H1 (cell line): ENCODE measurements at regions not wholly inside any gene's neighbourhood (a gene's known extent, or its start where the extent isn't known, plus 50 kb on each side); places are given as distances from the start of the nearest gene placed in this dataset.

Source experiments
- CTCF ChIA-PET: fragments of 300-600 bp; sonication (Branson Sonifier 250); formaldehyde crosslinking; loops from one replicate; lab custom pipeline; 2021; ENCODE audit not compliant: partially characterized antibody; lab: Charles Lee
- POLR2A ChIA-PET: fragments of 300-600 bp; sonication (Branson Sonifier 250); formaldehyde crosslinking; loops from one replicate; lab custom pipeline; 2021; ENCODE audit warnings: inconsistent platforms; ENCODE audit not compliant: partially characterized antibody; lab: Charles Lee
- DNase-seq, 2 experiments: peaks; one replicate each; pipeline versions ENCODE4 v3.0.0 to v3.0.0-alpha.2; 2010 to 2022; ENCODE audit warnings: low spot score in 2 of 2, low read depth in 1 of 2, mixed read lengths in 1 of 2
- FAIRE-seq: peaks from 2 replicates; lab custom pipeline; 2011; peaks lifted over from hg19 to GRCh38; lab: Jason Lieb, UNC
- H2AFZ ChIP-seq: 2 replicates; pipeline ENCODE4 v1.8.1; 2012; ENCODE audit warnings: low read length, inconsistent platforms
- H2AK5ac ChIP-seq: 2 replicates; pipeline ENCODE4 v1.6.1; 2013; ENCODE audit warnings: low read depth, low read length
- H2BK120ac ChIP-seq: replicated peaks from 2 replicates; pipeline ENCODE3; 2013; ENCODE audit warnings: low read depth, low read length, inconsistent platforms
- H2BK12ac ChIP-seq: 2 replicates; pipeline ENCODE4 v1.6.1; 2013; ENCODE audit warnings: low read depth, low read length
- H2BK15ac ChIP-seq: 2 replicates; pipeline ENCODE4 v1.6.1; 2013; ENCODE audit warnings: low read length
- H2BK20ac ChIP-seq: 2 replicates; pipeline ENCODE4 v1.6.1; 2013; ENCODE audit warnings: low read length
- H2BK5ac ChIP-seq: 2 replicates; pipeline ENCODE4 v1.6.1; 2013; ENCODE audit warnings: low read depth, low read length
- H3K14ac ChIP-seq: 2 replicates; pipeline ENCODE4 v1.6.1; 2013; ENCODE audit warnings: inconsistent platforms; ENCODE audit not compliant: insufficient read length
- H3K18ac ChIP-seq: 2 replicates; pipeline ENCODE4 v1.6.1; 2013; ENCODE audit warnings: low read length; ENCODE audit errors: extremely low read depth
- H3K23ac ChIP-seq: 2 replicates; pipeline ENCODE4 v1.6.1; 2013; ENCODE audit warnings: inconsistent platforms; ENCODE audit not compliant: insufficient read length
- H3K23me2 ChIP-seq: 2 replicates; pipeline ENCODE4 v1.6.1; 2013; ENCODE audit warnings: low read depth, low read length
- H3K27ac ChIP-seq: 2 replicates; pipeline ENCODE4 v1.6.1; 2011; ENCODE audit warnings: low read depth, low read length, inconsistent platforms
- H3K27me3 ChIP-seq, 4 experiments: replicated peaks in 1 of 4; 1 replicate in 1 of 4; 2 replicates in 3 of 4; pipeline versions ENCODE4 v1.6.1 to v1.8.1; 2011 to 2013; ENCODE audit warnings: low read length in 3 of 4, mild to moderate bottlenecking in 3 of 4, inconsistent platforms in 2 of 4, mixed read lengths in 2 of 4, moderate library complexity in 1 of 4; ENCODE audit not compliant: control insufficient read depth in 3 of 4, insufficient read depth in 3 of 4; ENCODE audit errors: extremely low read depth in 1 of 4
- H3K36me3 ChIP-seq, 4 experiments: 2 replicates each; pipeline versions ENCODE4 v1.6.1 to v1.8.1; 2011 to 2013; ENCODE audit warnings: mild to moderate bottlenecking in 4 of 4, low read length in 3 of 4, moderate library complexity in 2 of 4, control low read depth in 1 of 4, inconsistent platforms in 1 of 4; ENCODE audit not compliant: insufficient read depth in 4 of 4, control insufficient read depth in 2 of 4
- H3K4ac ChIP-seq: replicated peaks from 2 replicates; pipeline ENCODE3; 2013; ENCODE audit warnings: low read length, low read depth, mixed read lengths, inconsistent platforms; ENCODE audit not compliant: insufficient read length
- H3K4me1 ChIP-seq, 4 experiments: replicated peaks in 1 of 4; 1 replicate in 1 of 4; 2 replicates in 3 of 4; pipeline versions ENCODE4 v1.6.1 to v1.8.1; 2011 to 2013; ENCODE audit warnings: low read length in 3 of 4, inconsistent platforms in 2 of 4, mixed read lengths in 1 of 4; ENCODE audit not compliant: insufficient read depth in 4 of 4, control insufficient read depth in 3 of 4
- H3K4me2 ChIP-seq, 2 experiments: 2 replicates each; pipeline versions ENCODE4 v1.6.1 to v1.8.1; 2011 to 2013; ENCODE audit warnings: low read depth in 2 of 2, low read length in 2 of 2, control low read depth in 1 of 2, inconsistent platforms in 1 of 2, mild to moderate bottlenecking in 1 of 2; ENCODE audit not compliant: insufficient read depth in 1 of 2
- H3K4me3 ChIP-seq, 4 experiments: fragments of 200-600, 300-600 bp in 1 of 4; sonication (generic), shearing (Covaris generic), sonication (Bioruptor Twin) in 1 of 4; 2 replicates each; pipeline versions ENCODE4 v1.5.1 to v1.8.1; 2011 to 2016; ENCODE audit warnings: low read length in 4 of 4, low read depth in 3 of 4, control low read depth in 2 of 4, inconsistent platforms in 2 of 4, mild to moderate bottlenecking in 2 of 4, mixed read lengths in 1 of 4, moderate library complexity in 1 of 4; ENCODE audit not compliant: insufficient read depth in 2 of 4; ENCODE audit errors: extremely low read depth in 1 of 4
- H3K56ac ChIP-seq: replicated peaks from 2 replicates; pipeline ENCODE3; 2013; ENCODE audit warnings: low read depth, mild to moderate bottlenecking, mixed read lengths, low read length, inconsistent platforms; ENCODE audit not compliant: insufficient read length
- H3K79me1 ChIP-seq: 2 replicates; pipeline ENCODE4 v1.6.1; 2013; ENCODE audit warnings: low read depth, low read length, control low read depth
- H3K79me2 ChIP-seq, 2 experiments: 2 replicates each; pipeline versions ENCODE4 v1.6.1 to v1.8.1; 2012 to 2013; ENCODE audit warnings: low read length in 2 of 2, mild to moderate bottlenecking in 2 of 2, inconsistent platforms in 1 of 2; ENCODE audit not compliant: insufficient read depth in 2 of 2, control insufficient read depth in 1 of 2
- H3K9ac ChIP-seq, 4 experiments: replicated peaks in 1 of 4; 1 replicate in 1 of 4; 2 replicates in 3 of 4; pipeline versions ENCODE4 v1.6.1 to v1.8.1; 2011 to 2013; ENCODE audit warnings: low read depth in 3 of 4, low read length in 3 of 4, control low read depth in 2 of 4, mild to moderate bottlenecking in 2 of 4, moderate library complexity in 2 of 4, inconsistent platforms in 1 of 4; ENCODE audit errors: extremely low read depth in 1 of 4
- H3K9me3 ChIP-seq, 2 experiments: 2 replicates each; pipeline versions ENCODE4 v1.6.1 to v1.8.1; 2012 to 2013; ENCODE audit warnings: mild to moderate bottlenecking in 2 of 2, moderate library complexity in 2 of 2, control low read depth in 1 of 2, inconsistent platforms in 1 of 2, low read depth in 1 of 2, low read length in 1 of 2, mixed read lengths in 1 of 2; ENCODE audit not compliant: insufficient read depth in 2 of 2
- H4K20me1 ChIP-seq, 2 experiments: replicated peaks in 1 of 2; 2 replicates each; pipeline versions ENCODE3 to v1.8.1; 2011 to 2013; ENCODE audit warnings: inconsistent platforms in 2 of 2, low read length in 2 of 2, mild to moderate bottlenecking in 1 of 2; ENCODE audit not compliant: insufficient read depth in 2 of 2, control insufficient read depth in 1 of 2
- H4K5ac ChIP-seq: 2 replicates; pipeline ENCODE4 v1.6.1; 2013; ENCODE audit warnings: low read length, low read depth, mixed read lengths, inconsistent platforms; ENCODE audit not compliant: insufficient read length
- H4K8ac ChIP-seq: 2 replicates; pipeline ENCODE4 v1.8.0; 2013; ENCODE audit warnings: mild to moderate bottlenecking, moderate library complexity, low read length, inconsistent platforms; ENCODE audit not compliant: insufficient read depth; ENCODE audit errors: extremely low read depth
- H4K91ac ChIP-seq: replicated peaks from 2 replicates; pipeline ENCODE3; 2013; ENCODE audit warnings: low read length, mixed read lengths, inconsistent platforms; ENCODE audit not compliant: insufficient read length
- BACH1 ChIP-seq: IDR thresholded peaks from 2 replicates; pipeline ENCODE4 v1.6.1; 2012; ENCODE audit warnings: low read length, improper control_type of control experiment
- BCL11A ChIP-seq, 2 experiments: IDR thresholded peaks; one replicate each; pipeline ENCODE4 v1.6.1; 2011; ENCODE audit warnings: low read depth in 2 of 2, low read length in 2 of 2, mild to moderate bottlenecking in 2 of 2
- EP300 ChIP-seq, 2 experiments: IDR thresholded peaks; 1 replicate in 1 of 2; 2 replicates in 1 of 2; pipeline ENCODE4 v1.6.1; 2011 to 2012; ENCODE audit warnings: low read depth in 2 of 2, low read length in 2 of 2, mild to moderate bottlenecking in 2 of 2, borderline replicate concordance in 1 of 2, inconsistent platforms in 1 of 2, moderate library complexity in 1 of 2
- MAFK ChIP-seq: IDR thresholded peaks from 2 replicates; pipeline ENCODE4 v1.6.1; 2012; ENCODE audit warnings: low read depth, mild to moderate bottlenecking, improper control_type of control experiment, low read length
- NANOG ChIP-seq: IDR thresholded peaks from 2 replicates; pipeline ENCODE4 v1.6.1; 2011; ENCODE audit warnings: low read length, low read depth, mild to moderate bottlenecking, inconsistent platforms; ENCODE audit not compliant: insufficient read depth, poor library complexity, severe bottlenecking
- POU5F1 ChIP-seq: IDR thresholded peaks from 2 replicates; pipeline ENCODE4 v1.6.1; 2011; ENCODE audit warnings: low read depth, mild to moderate bottlenecking, low read length, moderate library complexity
- SP1 ChIP-seq: IDR thresholded peaks from 2 replicates; pipeline ENCODE4 v1.6.1; 2011; ENCODE audit warnings: low read depth, low read length
- WGBS, 2 experiments: shearing (Covaris generic) in 1 of 2; methylation state at CpG; one replicate each; pipeline versions ENCODE4 v1.1.6 to v1.1.7; 2013 to 2015; ENCODE audit warnings: low lambda C conversion rate in 2 of 2, mixed read lengths in 2 of 2, inconsistent platforms in 1 of 2, low coverage in 1 of 2, missing lambda C conversion rate in 1 of 2; ENCODE audit not compliant: insufficient replicate concordance in 2 of 2, insufficient coverage in 1 of 2, insufficient read length in 1 of 2; ENCODE audit errors: extremely low coverage in 1 of 2, missing lambda C conversion rate in 1 of 2; 5-methylcytosine and 5-hydroxymethylcytosine counted together

DNA sequence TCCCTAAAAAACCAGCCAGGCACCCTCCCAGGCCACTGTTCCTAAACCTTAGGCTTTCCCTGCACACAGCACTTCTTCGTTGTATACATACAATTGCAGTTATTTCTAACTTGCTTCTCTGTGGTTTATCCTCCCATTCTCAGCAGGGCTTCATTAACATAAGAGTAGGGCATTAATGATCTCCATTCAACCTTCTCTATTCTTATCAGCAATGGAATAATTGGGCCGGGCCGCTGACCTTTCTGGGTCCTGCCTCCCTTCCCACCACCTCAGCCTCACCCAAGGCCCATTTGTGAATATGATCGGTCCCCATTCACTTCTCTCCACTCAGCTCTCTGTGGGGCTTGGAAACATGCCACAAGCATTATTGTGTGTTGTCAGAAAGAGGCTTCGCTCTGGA lies 184.2 kb downstream of the SUCLA2 start:
- no peaks in the 10 kb centered on the region for H3K9me3 ChIP-seq
- WGBS, 2 experiments, result 47% methylated on average over 5 of the region's 5 CpGs; no CpG with 5 or more reads in 1 of the 2 experiments
- no peak overlapping the region for H2AFZ ChIP-seq
- no peaks in the 10 kb centered on the region for H3K79me1 ChIP-seq
- peak overlapping the region; percentile 17 to 41; a peak in 3 of 4 replicates for H3K4me2 ChIP-seq
- no peak overlapping the region for H2BK12ac ChIP-seq
- no peaks in the 10 kb centered on the region for H3K79me2 ChIP-seq
- H3K36me3 ChIP-seq, result no peaks in the 10 kb centered on the region
- no peak overlapping the region for H3K23ac ChIP-seq
- no peak overlapping the region for H3K18ac ChIP-seq
- ChIA-PET CTCF (no interaction called here), POLR2A (no interaction called here)
- H3K14ac ChIP-seq, result no peak overlapping the region
- H4K8ac ChIP-seq, result no peak overlapping the region
- H3K56ac ChIP-seq, result no peak overlapping the region
- DNase-seq, result no peak
- no peak overlapping the region for H4K5ac ChIP-seq
- H2AK5ac ChIP-seq, result no peak overlapping the region; the same call in 1 of the 2 replicates
- H3K9ac ChIP-seq, result no peak overlapping the region
- H3K4me1 ChIP-seq, result peaks cover 0 to 15% (median 9%) of the 10 kb centered on the region in 4 experiments; a peak in 3 of 7 replicates
- no peak overlapping the region for H3K27ac ChIP-seq
- H3K4ac ChIP-seq, result no peak overlapping the region
- H3K27me3 ChIP-seq, result no peaks in the 10 kb centered on the region
- H2BK120ac ChIP-seq, result no peak overlapping the region
- no peak overlapping the region for H3K4me3 ChIP-seq
- no peak for FAIRE-seq
- no peak overlapping the region; the same call in 1 of the 2 replicates for H2BK5ac ChIP-seq
- H2BK15ac ChIP-seq, result no peak overlapping the region
- H2BK20ac ChIP-seq, result no peak overlapping the region
- no peaks in the 10 kb centered on the region for H3K23me2 ChIP-seq
- TF ChIP-seq POU5F1 (peak; percentile 87), NANOG (peak; percentile 93), MAFK (no peak), BCL11A (IDR thresholded peaks at IDR 0.05; ENCODE audit: low read depth in 2 of 2, low read length in 2 of 2) (peak in 1 of 2 experiments; percentile 89), EP300 (IDR thresholded peaks at IDR 0.05; ENCODE audit: borderline replicate concordance in 1 of 2, low read depth in 2 of 2, low read length in 2 of 2) (peak in 1 of 2 experiments; percentile 37; a peak in 1 of 3 replicates), SP1 (peak; percentile 77), BACH1 (no peak)
- no peaks in the 10 kb centered on the region for H4K20me1 ChIP-seq
- H4K91ac ChIP-seq, result no peak overlapping the region
